Muscle of back (tissue), 3 donors: ENCODE measurements at regions not wholly inside any gene's neighbourhood (a gene's known extent, or its start where the extent isn't known, plus 50 kb on each side); places are given as distances from the start of the nearest gene placed in this dataset.
"Not testable (repeated sequence)": the region's sequence is repeated elsewhere in the genome, so short reads cannot be mapped to it uniquely, and the experiment has no call there.

Experiments used
- DNase-seq, 3 donors: peaks; one replicate each; pipeline versions ENCODE4 v3.0.0 to v3.0.0-alpha.2; 2013

DNA sequence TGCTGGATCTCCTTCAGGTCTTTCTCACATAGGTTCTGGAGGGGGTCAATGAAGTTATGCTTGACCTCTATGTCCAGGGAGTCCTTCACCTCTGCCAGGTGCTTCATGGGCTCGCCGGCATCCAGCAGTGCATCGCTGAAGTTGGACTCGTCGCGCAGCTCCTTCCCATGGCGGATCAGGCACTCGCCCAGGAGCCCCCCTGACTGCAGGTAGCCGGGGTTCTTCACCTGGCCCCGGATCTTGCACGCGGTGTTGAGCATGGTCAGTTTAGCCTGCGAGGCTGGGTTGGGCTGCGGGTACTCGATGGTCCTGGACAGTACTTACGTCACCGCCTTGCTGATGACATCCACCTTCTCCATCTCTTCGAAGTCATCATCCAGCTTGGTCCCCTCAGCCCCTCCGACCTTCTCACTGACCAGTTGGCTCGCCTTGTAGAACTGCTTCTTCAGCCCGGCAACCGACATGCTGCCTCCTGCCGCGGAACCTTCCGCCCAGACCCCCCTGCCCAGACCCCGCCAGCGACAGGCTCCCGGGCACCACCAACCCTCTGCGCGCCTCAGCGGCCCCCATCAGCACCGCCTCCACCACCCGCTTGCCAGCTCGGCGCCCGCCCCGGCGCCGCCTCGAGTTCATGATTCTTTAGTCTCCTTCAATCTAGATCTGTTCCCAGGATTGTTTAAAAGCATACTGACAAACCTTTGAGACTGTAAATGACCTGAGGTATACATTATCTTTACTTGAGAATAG lies 99.8 kb downstream of the KPNA2 start:
- no peak for DNase-seq

DNA sequence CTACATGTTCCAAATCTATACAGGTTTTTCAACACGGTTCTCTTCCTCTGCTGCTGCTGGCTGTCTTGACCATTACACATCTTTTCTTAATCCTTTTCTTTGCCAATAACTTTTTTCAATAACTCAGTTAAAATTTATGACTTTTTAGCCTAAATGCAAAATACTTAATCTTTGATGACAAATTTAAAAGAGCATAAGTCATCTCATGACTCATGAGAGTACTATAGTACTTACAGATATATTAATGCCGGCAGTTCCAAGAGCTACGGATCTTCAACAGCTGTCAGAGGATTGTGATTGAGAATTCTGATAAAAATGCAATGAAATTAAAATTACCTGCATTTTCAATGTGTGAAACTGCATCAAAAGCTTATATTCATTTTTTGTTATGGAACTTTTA lies 105.5 kb downstream of the KPNA2 start:
- DNase-seq, result no peak

DNA sequence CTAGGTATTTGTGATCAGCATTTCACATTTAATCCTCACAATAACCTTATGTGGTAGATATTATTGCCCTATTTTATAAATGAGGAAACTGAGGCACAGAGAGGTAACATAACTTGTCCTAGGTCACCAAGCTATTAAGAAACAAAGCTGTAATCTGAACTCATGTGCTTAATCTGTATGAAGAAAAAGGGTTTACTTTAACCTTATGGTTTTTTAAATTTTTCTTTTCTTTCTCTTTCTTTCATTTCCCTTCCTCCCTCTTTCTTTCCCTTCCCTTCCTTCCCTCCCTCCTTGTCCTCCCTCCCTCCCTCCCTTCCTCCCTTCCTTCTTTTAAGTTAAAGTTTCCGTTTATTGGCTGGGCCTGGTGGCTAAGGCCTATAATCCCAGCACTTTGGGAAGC lies 105.2 kb upstream of the AMZ2 start:
- DNase-seq, result no peak

DNA sequence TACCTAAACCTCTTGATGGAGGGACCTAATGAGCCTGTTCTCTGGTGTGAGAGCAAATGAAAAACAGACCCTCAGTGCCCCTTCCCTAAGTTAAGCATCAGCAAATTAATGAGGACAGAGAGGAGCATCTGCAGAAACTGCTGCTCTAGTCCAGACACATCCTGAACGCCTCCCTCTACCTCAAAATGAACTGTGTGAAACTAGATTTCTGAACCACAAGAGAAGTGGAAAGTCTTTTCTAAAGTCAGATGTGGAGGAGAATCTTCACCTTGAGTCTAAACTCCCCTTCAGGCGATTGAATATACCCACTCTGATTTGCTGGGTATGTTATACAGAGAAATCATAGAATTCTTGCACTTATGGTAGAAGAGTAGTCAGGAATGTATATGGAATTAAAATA lies 104.4 kb upstream of the AMZ2 start:
- no peak for DNase-seq

DNA sequence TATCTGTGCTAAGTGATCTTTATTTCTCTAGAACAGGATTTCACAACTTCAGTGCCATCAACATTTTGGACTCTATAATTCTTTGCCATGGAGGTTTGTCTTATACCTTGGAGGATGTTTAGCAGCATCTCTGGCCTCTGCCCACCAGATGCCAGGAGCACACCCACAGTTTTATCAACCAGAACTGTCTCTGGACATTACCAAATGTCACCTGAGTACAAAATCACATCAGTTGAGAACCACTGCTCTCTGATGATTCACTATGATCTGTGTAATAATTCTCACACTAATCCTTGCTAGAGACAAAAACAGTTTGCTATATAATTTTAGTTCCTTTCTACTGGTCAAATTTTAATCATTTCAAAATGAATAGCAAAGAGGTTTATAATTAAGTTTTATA lies 102.8 kb upstream of the AMZ2 start:
- DNase-seq, result no peak

DNA sequence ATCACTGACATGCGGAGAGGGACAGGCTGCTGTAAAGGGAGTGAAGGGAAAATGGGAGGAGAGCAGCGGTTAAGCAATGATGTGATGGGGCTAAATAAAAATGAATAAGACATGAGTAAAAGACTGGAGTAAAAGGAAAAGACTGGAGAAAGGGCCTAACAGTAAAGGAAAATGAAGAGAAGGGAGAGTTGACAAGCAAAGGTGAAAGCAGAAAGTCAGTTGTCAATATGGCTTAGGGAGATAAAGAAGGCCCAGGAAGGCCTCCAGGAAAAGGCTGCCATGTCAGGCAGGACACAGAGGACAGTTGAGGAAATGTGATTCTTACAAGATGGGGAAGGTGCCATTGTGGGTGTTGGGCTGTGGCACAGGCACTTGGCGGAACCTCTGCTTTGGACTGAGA lies 98.9 kb upstream of the AMZ2 start:
- DNase-seq, result no peak

DNA sequence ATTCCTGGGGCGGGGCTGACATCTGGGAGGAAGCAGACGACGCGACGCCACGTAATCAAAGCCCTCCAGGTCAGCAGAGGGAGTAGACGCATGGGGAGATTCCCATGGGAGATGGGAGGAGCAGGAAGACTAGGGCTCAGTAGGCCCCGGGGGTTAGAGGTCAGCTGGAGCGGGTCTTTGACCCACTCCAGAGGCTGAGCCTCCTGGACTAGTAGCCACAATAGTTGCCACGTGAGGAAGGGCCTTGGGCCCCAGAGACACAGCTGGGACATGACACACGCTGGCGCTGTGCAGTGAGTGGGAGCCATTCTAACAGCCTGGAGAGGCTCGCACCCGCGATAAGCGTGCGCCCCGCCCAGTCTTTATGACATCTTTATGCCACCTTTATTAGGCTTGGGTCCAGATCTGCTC lies 95.7 kb upstream of the AMZ2 start:
- no peak for DNase-seq

DNA sequence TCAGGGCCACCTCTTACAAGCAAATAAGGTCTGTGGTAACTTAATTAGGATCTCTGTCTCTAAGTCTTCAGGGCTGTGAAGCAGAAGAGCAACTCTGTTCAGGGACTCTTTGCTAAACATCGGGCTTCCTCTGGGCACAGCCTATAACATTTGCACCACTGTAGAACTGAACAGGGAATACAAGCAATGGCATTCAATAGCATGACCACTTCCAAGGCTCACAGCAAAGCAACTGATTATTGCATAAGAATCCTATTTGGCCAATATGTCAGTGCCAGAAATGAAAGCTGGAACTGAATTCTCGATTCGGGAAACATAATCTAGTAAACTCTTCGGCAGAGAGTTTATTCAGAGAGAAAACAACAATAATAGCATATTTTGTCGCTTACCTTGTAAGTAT lies 92.2 kb upstream of the AMZ2 start:
- no peak for DNase-seq

DNA sequence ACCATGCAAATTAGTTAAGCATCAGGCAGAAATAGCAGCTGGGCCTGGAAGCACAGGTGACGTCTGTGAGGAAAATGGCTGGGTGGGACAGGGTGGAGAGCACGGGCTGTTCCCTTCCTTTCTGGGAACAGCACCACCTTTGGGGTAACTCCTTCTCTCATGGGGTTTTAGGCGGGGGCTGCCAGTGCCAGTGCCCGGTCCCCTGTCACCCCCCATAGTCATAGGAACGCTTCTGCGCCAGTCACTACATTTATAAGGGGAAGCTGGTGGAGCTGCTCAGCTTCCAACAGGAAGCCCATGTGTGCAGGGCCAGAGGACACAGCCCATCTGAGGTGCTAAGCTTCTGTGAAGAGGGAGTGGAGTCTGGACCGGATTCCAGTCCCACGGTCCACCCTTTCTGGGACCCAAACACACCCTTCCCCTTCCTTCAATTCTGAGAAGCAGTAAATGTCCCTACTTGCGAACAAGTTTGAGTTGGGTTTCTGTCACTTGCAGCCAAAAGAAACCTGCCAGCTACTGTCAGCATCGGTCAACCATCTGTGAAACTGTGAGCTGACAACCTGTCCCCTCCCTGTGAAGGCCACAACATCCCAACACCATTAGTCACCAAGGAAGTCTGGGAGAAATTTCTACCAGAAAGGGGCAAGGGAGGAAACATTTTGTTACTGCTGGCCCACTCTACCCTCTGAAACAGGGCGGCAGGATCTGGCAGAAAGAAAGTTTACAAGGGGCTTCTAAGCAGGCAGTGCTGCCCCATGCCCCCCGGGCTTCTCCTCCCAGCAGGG lies 86.0 kb upstream of the AMZ2 start:
- no peak for DNase-seq

DNA sequence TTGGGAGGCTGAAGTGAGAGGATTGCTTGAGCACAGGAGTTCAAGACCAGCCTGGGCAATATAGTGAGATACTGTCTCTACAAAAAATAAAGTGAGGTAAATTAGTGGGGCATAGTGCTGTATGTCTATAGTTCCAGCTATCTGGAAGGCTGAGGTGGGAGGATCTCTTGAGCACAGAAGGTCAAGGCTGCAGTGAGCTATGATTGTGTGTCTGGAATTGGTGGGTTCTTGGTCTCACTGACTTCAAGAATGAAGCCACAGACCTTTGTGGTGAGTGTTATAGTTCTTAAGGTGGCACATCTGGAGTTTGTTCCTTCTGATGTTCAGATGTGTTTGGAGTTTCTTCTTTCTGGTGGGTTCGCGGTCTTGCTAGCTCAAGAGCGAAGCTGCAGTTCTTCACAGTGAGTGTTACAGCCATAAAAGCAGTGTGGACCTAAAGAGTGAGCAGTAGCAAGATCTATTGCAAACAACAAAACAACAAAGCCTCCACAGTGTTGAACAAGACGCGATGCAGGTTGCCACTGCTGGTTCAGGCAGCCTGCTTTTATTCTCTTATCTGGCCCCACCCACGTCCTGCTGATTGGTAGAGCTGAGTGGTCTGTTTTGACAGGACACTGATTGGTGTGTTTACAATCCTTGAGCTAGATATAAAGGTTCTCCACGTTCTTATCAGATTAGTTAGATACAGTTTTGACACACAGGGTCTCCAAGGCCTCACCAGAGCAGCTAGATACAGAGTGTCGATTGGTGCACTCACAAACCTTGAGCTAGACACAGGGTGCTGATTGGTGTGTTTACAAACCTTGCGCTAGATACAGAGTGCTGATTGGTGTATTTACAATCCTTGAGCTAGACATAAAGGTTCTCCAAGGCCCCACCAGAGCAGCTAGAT lies 79.3 kb upstream of the AMZ2 start:
- not testable (repeated sequence) for DNase-seq

DNA sequence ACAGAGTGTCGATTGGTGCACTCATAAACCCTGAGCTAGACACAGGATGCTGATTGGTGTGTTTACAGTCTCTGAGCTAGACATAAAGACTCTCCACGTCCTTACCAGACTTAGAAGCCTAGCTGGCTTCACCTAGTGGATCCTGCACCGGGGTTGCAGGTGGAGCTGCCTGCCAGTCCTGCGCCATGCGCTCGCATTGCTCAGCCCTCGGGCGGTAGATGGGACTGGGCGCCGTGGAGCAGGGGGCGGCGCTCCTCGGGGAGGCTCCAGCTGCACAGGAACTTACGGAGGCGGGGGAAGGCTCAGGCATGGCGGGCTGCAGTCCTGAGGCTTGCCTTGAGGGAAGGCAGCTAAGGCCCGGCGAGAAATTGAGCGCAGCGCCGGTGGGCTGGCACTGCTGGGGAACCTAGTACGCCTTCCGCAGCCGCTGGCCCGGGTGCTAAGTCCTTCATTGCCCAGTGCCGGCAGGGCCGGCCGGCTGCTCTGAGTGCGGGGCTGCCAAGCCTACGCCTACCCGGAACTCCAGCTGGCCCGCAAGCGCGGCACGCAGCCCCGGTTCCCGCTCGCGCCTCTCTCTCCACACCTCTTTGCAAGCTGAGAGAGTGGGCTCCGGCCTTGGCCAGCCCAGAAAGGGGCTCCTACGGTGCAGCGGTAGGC lies 78.5 kb upstream of the AMZ2 start:
- DNase-seq, result not testable (repeated sequence)

DNA sequence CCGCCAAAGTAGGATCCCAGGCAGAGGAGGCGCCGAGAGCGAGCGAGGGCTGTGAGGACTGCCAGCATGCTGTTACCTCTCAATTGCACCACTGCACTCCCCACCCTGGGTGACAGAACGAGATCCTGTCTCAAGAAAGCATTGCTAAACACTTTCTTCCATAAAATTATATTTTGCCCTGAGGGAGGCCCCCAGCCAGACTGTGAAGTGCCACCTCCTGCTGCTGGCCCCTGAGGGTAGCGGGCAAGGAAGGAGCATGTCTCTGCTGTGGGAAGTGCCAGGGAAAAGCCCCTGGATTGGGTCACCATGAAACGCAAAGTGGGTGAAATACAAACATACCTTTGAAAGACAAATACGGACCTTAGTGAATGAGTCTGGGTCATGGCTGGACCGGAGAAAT lies 78.0 kb upstream of the AMZ2 start:
- no peak for DNase-seq

DNA sequence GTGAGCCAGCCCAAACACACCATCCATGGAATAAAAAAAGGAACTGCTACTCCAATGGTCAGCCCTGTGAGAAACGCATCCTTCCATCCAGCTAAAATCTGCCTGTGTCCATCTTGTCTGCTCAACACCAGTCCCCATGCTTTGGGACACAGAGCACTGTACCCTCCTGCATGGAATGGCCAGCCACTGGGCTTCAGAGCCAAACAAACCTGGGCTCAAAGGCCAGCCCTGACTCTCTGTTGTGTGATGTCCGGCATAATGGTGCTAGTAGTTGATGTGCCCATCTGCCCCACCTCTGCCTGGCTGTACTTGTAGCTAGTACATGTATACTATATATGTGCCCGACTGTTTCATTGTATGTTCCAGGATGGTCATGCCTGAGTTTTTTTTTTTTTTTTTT lies 77.6 kb upstream of the AMZ2 start:
- DNase-seq, result no peak

DNA sequence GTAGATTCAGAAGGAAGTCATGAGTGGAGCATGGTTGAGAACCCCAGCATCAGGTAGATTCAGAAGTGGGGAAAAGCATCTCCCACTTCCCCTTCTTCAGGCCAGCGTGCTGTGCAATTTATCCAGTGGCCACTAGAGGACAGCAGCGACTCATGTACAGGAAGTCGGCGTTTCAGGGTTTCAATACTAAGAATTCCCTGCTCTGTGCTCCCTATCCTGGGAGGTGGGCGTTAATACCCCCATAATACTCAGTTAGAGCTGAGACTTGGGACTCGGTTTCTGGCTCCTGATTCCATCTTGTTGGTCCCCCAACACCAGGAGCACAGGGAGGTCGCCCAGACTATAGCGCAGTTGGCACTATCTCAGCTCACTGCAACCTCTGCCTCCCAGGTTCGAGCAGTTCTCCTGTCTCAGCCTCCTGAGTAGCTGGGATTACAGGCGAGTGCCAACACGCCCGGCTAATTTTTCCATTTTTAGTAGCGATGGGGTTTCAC lies 75.3 kb upstream of the AMZ2 start:
- peak; percentile 39 to 82 (median 65) for DNase-seq

DNA sequence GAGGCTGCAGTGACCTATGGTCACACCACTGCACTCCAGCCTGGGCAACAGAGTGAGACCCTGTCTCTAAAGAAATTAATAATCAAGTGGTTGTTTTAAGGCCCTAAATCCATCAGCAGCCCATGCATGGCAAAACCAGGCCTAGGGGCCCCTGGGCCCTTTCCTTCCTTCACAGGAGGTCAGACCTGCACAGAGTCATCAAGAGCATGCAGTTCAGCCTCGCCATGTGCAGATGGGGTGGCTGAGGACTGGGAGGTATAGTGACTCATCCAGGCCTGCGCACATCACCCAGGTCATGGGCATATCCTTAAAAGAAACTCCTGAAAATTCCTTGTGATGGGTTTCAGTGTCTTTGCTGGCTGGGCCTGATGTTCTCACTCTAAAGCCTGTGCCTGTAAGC lies 72.4 kb upstream of the AMZ2 start:
- DNase-seq, result no peak

DNA sequence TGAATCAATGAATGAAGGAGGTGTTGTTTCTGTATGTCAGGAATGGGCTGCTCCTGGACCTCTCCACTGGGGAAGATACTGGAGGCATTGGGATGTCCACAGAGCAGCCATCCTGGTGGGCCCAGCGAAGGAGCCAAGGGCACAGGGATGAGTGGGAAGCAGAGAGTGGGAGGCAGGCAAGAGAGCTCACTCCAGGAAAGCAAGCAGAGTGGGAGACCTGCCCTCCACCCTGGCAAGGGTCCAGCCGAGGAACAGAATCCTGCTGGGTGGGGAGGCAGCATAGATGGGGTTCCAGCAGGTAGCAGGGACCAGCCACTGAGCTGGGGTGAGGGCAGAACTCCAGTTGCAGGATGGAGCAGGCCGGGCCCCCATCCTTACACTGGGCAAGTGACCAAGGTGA lies 71.9 kb upstream of the AMZ2 start:
- DNase-seq, result no peak

DNA sequence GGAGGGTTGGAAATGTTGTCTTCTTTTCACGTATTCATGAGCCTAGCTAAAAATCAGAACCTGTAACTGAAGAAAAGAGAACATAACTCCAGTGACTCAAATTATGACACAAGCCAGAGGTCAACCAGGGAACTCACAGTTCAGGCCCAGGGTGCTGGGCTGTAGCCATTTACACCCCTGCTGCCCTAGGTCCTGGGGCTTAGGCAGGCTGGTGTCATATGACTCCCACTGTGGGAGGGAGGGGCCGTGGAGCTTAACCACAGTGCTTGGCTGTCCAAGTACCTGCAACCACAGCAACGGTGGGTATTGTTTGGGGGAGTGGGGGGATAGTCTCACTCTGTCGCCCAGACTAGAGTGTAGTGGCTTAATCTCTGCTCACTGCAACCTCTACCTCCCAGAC lies 71.1 kb upstream of the AMZ2 start:
- no peak for DNase-seq

DNA sequence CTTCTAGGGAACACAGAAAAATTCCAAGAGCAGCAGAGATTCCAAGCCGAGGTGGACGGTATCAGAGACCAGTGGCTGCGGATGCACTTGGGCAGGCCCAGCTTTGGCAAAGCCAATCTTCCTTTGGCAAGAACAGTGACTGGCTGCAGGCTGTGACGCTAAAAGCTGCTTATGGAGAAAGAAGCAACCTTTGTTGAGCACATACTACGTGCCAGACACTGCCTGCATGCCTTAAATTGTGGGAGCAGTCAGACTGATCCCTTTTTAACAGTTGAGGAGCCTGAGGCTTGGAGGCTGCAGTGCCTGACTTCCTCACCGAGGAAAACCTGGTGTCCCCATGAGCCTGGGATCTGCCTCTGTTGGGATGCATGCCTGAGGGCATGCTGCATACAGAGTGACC lies 69.0 kb upstream of the AMZ2 start:
- no peak for DNase-seq

DNA sequence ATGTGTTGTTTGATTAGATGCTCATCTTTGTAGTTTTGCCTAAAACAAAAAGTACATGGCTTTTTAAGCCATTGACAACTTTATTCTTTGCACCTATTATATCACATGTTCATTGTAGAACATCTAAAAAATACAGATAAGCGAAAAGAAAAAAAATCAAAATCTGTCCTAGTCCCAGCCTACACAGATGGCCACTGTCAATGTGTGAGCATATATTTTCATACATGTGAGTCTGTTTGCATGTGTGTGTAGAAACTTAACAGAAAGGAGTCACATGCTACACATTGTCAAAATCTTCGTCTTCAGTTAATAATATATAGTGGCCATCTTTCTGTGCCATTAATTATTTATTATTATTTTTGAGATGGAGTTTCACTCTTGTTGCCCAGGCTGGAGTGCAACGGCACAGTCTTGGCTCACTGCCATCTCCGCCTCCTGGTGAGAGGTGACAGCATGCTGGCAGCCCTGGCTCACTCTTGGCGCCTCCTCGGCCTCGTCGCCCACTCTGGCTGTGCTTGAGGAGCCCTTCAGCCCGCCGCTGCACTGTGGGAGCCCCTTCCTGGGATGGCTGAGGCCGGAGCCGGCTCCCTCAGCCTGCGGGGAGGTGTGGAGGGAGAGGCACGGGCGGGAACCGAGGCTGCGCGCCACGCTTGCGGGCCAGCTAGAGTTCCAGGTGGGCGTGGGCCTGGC lies 68.5 kb upstream of the AMZ2 start:
- no peak for DNase-seq

DNA sequence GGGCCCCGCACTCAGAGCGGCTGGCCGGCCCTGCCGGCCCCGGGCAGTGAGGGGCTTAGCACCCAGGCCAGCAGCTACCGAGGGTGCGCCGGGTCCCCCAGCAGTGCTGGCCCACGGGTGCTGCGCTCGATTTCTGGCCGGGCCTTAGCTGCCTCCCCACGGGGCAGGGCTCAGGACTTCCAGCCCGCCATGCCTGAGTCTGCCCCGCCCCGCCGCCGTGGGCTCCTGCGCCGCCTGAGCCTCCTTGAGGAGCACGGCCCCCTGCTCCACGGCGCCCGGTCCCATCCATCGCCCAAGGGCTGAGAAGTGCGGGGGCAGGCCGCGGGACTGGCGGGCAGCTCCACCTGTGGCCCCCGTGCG lies 67.9 kb upstream of the AMZ2 start:
- no peak for DNase-seq

DNA sequence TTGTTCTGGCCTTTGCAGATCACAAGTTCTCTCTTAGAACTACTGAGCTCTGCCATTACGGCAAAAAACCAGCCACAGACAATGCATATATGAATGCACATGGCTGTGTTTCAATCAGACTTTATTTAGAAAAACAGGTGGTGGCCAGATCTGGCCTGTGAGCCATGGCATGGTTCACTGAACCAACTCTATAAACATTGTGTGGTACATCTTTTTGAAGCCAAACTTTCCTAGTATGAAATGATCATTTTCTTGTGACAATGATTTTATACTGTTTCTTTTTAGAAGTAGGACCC lies 65.9 kb upstream of the AMZ2 start:
- DNase-seq, result no peak
